ENCODE measurements at regions not wholly inside any gene's neighbourhood (a gene's known extent, or its start where the extent isn't known, plus 50 kb on each side); places are given as distances from the start of the nearest gene placed in this dataset.
A peak's percentile ranks its signal among the peaks of the same experiment; 100 is the strongest.

DNA sequence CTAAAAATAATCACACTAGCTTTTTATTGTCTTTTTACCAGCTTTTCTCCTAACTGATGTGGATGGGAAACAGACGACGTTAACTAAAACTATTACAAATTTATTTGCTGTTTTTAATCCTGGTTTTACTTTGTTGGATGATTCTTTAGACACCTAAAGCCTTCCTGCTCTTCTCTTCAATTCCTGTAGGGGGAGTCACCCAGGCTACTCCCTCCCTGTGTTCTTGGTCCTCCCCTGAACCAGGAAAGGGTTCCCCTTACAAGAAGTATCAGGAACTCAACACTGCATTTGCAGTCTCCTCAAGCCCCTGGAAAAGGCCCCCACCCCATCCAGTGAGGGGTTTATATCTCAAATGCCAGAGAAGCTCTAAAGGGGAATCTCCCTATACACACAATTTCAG lies 206.1 kb downstream of the SUCLA2 start:
- TF ChIP-seq, protein P1, sequence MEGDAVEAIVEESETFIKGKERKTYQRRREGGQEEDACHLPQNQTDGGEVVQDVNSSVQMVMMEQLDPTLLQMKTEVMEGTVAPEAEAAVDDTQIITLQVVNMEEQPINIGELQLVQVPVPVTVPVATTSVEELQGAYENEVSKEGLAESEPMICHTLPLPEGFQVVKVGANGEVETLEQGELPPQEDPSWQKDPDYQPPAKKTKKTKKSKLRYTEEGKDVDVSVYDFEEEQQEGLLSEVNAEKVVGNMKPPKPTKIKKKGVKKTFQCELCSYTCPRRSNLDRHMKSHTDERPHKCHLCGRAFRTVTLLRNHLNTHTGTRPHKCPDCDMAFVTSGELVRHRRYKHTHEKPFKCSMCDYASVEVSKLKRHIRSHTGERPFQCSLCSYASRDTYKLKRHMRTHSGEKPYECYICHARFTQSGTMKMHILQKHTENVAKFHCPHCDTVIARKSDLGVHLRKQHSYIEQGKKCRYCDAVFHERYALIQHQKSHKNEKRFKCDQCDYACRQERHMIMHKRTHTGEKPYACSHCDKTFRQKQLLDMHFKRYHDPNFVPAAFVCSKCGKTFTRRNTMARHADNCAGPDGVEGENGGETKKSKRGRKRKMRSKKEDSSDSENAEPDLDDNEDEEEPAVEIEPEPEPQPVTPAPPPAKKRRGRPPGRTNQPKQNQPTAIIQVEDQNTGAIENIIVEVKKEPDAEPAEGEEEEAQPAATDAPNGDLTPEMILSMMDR (IDR thresholded peaks at IDR 0.05) = peak in 6 of 12 donors; percentile 10 to 32 (median 24)
- TF ChIP-seq POLR2A (IDR thresholded peaks at IDR 0.05) = no peak

All from heart left ventricle (tissue), 13 donors.